KMS-11 (cell line): ENCODE measurements at regions not wholly inside any gene's neighbourhood (a gene's known extent, or its start where the extent isn't known, plus 50 kb on each side); places are given as distances from the start of the nearest gene placed in this dataset.
A peak's percentile ranks its signal among the peaks of the same experiment; 100 is the strongest.

Experiments used
- H2AFZ ChIP-seq: fragments of 200-600 bp; sonication (generic); 2 replicates; pipeline ENCODE4 v1.6.1; 2016; ENCODE audit warnings: antibody characterized with exemption, mixed run types, low read depth
- H3K27ac ChIP-seq: fragments of 200-600 bp; sonication (generic); 2 replicates; pipeline ENCODE4 v1.6.1; 2016; ENCODE audit warnings: mild to moderate bottlenecking, mixed run types
- H3K27me3 ChIP-seq: fragments of 200-600 bp; sonication (generic); 2 replicates; pipeline ENCODE4 v1.6.1; 2017; ENCODE audit warnings: mild to moderate bottlenecking, low read depth, mixed run types, moderate library complexity; ENCODE audit not compliant: insufficient read depth
- H3K36me3 ChIP-seq: fragments of 200-600 bp; sonication (generic); 2 replicates; pipeline ENCODE4 v1.6.1; 2017; ENCODE audit warnings: mild to moderate bottlenecking, mixed run types; ENCODE audit not compliant: insufficient read depth
- H3K4me1 ChIP-seq: fragments of 200-600 bp; sonication (generic); 2 replicates; pipeline ENCODE4 v1.6.1; 2016; ENCODE audit warnings: mild to moderate bottlenecking, low read depth, mixed run types; ENCODE audit not compliant: poor library complexity, severe bottlenecking
- H3K4me2 ChIP-seq: fragments of 200-600 bp; sonication (generic); 2 replicates; pipeline ENCODE4 v1.7.0; 2016; ENCODE audit warnings: mild to moderate bottlenecking, mixed run types
- H3K4me3 ChIP-seq: fragments of 200-600 bp; sonication (generic); IDR thresholded peaks from 2 replicates; pipeline ENCODE4 v1.6.1; 2017; ENCODE audit warnings: low read depth, low read length, mixed read lengths; ENCODE audit not compliant: insufficient read depth
- H3K79me2 ChIP-seq: fragments of 200-600 bp; sonication (generic); 2 replicates; pipeline ENCODE4 v1.6.1; 2016; ENCODE audit warnings: low read depth, mixed run types; ENCODE audit not compliant: insufficient read depth
- H3K9ac ChIP-seq: fragments of 200-600 bp; sonication (generic); 2 replicates; pipeline ENCODE4 v1.6.1; 2016; ENCODE audit warnings: mild to moderate bottlenecking, mixed run types
- H4K20me1 ChIP-seq: fragments of 200-600 bp; sonication (generic); 2 replicates; pipeline ENCODE4 v1.6.1; 2016; ENCODE audit warnings: mild to moderate bottlenecking, mixed run types; ENCODE audit not compliant: insufficient read depth
- TF ChIP-seq, protein P1 (sequence below): fragments of 200-600 bp; sonication (generic); conservative IDR thresholded peaks from 2 replicates; pipeline ENCODE4 v1.6.1; 2017; ENCODE audit warnings: low read depth, mild to moderate bottlenecking, antibody characterized with exemption, low read length, moderate library complexity, mixed read lengths

GRCh38 chr12:97960741-97961608 is 498.4 kb downstream of the RMST start:
- Histone ChIP-seq H2AFZ (no peak overlapping the region), H3K4me1 (no peaks in the 10 kb centered on the region), H3K4me2 (no peak overlapping the region), H3K79me2 (no peaks in the 10 kb centered on the region), H3K4me3 (no peak overlapping the region), H4K20me1 (no peaks in the 10 kb centered on the region), H3K27me3 (no peaks in the 10 kb centered on the region), H3K36me3 (no peaks in the 10 kb centered on the region), H3K9ac (no peak overlapping the region), H3K27ac (no peak overlapping the region)
- TF ChIP-seq, protein P1, sequence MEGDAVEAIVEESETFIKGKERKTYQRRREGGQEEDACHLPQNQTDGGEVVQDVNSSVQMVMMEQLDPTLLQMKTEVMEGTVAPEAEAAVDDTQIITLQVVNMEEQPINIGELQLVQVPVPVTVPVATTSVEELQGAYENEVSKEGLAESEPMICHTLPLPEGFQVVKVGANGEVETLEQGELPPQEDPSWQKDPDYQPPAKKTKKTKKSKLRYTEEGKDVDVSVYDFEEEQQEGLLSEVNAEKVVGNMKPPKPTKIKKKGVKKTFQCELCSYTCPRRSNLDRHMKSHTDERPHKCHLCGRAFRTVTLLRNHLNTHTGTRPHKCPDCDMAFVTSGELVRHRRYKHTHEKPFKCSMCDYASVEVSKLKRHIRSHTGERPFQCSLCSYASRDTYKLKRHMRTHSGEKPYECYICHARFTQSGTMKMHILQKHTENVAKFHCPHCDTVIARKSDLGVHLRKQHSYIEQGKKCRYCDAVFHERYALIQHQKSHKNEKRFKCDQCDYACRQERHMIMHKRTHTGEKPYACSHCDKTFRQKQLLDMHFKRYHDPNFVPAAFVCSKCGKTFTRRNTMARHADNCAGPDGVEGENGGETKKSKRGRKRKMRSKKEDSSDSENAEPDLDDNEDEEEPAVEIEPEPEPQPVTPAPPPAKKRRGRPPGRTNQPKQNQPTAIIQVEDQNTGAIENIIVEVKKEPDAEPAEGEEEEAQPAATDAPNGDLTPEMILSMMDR, result peak; percentile 87

GRCh38 chr12:97967831-97968230 is 505.2 kb downstream of the RMST start:
- TF ChIP-seq, protein P1, result no peak
- H3K4me3 ChIP-seq, result no peak overlapping the region
- no peak overlapping the region for H3K27ac ChIP-seq
- no peak overlapping the region for H3K9ac ChIP-seq
- H3K27me3 ChIP-seq, result no peaks in the 10 kb centered on the region
- no peak overlapping the region for H3K4me2 ChIP-seq
- H2AFZ ChIP-seq, result no peak overlapping the region
- no peaks in the 10 kb centered on the region for H3K36me3 ChIP-seq
- no peaks in the 10 kb centered on the region for H3K4me1 ChIP-seq
- no peaks in the 10 kb centered on the region for H3K79me2 ChIP-seq
- no peaks in the 10 kb centered on the region for H4K20me1 ChIP-seq

- Histone ChIP-seq H3K4me3 (no peak overlapping the region), H3K79me2 (no peaks in the 10 kb centered on the region), H3K27me3 (no peaks in the 10 kb centered on the region), H2AFZ (no peak overlapping the region), H3K36me3 (no peaks in the 10 kb centered on the region), H3K27ac (no peak overlapping the region), H3K4me1 (no peaks in the 10 kb centered on the region), H3K4me2 (no peak overlapping the region), H3K9ac (no peak overlapping the region), H4K20me1 (no peaks in the 10 kb centered on the region)
- TF ChIP-seq, protein P1, result no peak
These were observed 506.1 kb downstream of the RMST start for GRCh38 chr12:97968641-97969197.

- TF ChIP-seq, protein P1, result no peak
- H3K27me3 ChIP-seq, result no peaks in the 10 kb centered on the region
- H3K36me3 ChIP-seq, result no peaks in the 10 kb centered on the region
- no peak overlapping the region for H3K4me2 ChIP-seq
- no peak overlapping the region for H2AFZ ChIP-seq
- no peak overlapping the region for H3K27ac ChIP-seq
- H4K20me1 ChIP-seq, result no peaks in the 10 kb centered on the region
- no peak overlapping the region for H3K4me3 ChIP-seq
- no peaks in the 10 kb centered on the region for H3K4me1 ChIP-seq
- H3K9ac ChIP-seq, result no peak overlapping the region
- H3K79me2 ChIP-seq, result no peaks in the 10 kb centered on the region
These were observed 515.3 kb downstream of the RMST start for GRCh38 chr12:97977870-97978405.
